ENCODE measurements at regions not wholly inside any gene's neighbourhood (a gene's known extent, or its start where the extent isn't known, plus 50 kb on each side); places are given as distances from the start of the nearest gene placed in this dataset.
"Not testable (repeated sequence)": the region's sequence is repeated elsewhere in the genome, so short reads cannot be mapped to it uniquely, and the experiment has no call there.

GRCh38 chr3:153731071-153731470 is 390.1 kb upstream of the ARHGEF26 start:
- no peak for DNase-seq (ENCODE audit: low read depth, low spot score)

- DNase-seq (ENCODE audit: low read depth, low spot score) = no peak
Measured at GRCh38 chr3:153734777-153735551, 386.2 kb upstream of the ARHGEF26 start.

GRCh38 chr3:153740109-153740508 is 381.1 kb upstream of the ARHGEF26 start:
- no peak for DNase-seq (ENCODE audit: low read depth, low spot score)

GRCh38 chr3:153744889-153745288 is 376.3 kb upstream of the ARHGEF26 start:
- no peak for DNase-seq (ENCODE audit: low read depth, low spot score)

- DNase-seq (ENCODE audit: low read depth, low spot score) = no peak
Measured at GRCh38 chr3:153746211-153746610, 375.0 kb upstream of the ARHGEF26 start.

GRCh38 chr3:153749070-153749610 is 372.1 kb upstream of the ARHGEF26 start:
- no peak for DNase-seq (ENCODE audit: low read depth, low spot score)

- DNase-seq (ENCODE audit: low read depth, low spot score) = no peak
Measured at GRCh38 chr3:153752405-153753027, 368.7 kb upstream of the ARHGEF26 start.

GRCh38 chr3:153753035-153753434 is 368.2 kb upstream of the ARHGEF26 start:
- DNase-seq (ENCODE audit: low read depth, low spot score) = no peak

- DNase-seq (ENCODE audit: low read depth, low spot score) = no peak
Measured at GRCh38 chr3:153756816-153757215, 364.4 kb upstream of the ARHGEF26 start.

GRCh38 chr3:153757839-153758238 is 363.4 kb upstream of the ARHGEF26 start:
- no peak for DNase-seq (ENCODE audit: low read depth, low spot score)

- no peak for DNase-seq (ENCODE audit: low read depth, low spot score)
Measured at GRCh38 chr3:153760948-153761347, 360.2 kb upstream of the ARHGEF26 start.

- no peak for DNase-seq (ENCODE audit: low read depth, low spot score)
Measured at GRCh38 chr3:153762411-153763235, 358.6 kb upstream of the ARHGEF26 start.

- DNase-seq (ENCODE audit: low read depth, low spot score) = no peak
Measured at GRCh38 chr3:153767601-153768560, 353.3 kb upstream of the ARHGEF26 start.

GRCh38 chr3:153768561-153769469 is 352.4 kb upstream of the ARHGEF26 start:
- peak; percentile 13 for DNase-seq (ENCODE audit: low read depth, low spot score)

GRCh38 chr3:153783106-153783505 is 338.1 kb upstream of the ARHGEF26 start:
- DNase-seq (ENCODE audit: low read depth, low spot score) = no peak

- DNase-seq (ENCODE audit: low read depth, low spot score) = no peak
Measured at GRCh38 chr3:153783741-153784480, 337.3 kb upstream of the ARHGEF26 start.

GRCh38 chr3:153785901-153786300 is 335.3 kb upstream of the ARHGEF26 start:
- no peak for DNase-seq (ENCODE audit: low read depth, low spot score)

- DNase-seq (ENCODE audit: low read depth, low spot score) = no peak
Measured at GRCh38 chr3:153789380-153789779, 331.8 kb upstream of the ARHGEF26 start.

- not testable (repeated sequence) for DNase-seq (ENCODE audit: low read depth, low spot score)
Measured at GRCh38 chr3:153797056-153797455, 324.1 kb upstream of the ARHGEF26 start.

Data from pulmonary artery endothelial cell (primary cell).